Pulmonary artery endothelial cell (primary cell): ENCODE measurements at regions not wholly inside any gene's neighbourhood (a gene's known extent, or its start where the extent isn't known, plus 50 kb on each side); places are given as distances from the start of the nearest gene placed in this dataset.

Experiments
- DNase-seq: peaks from one replicate; pipeline ENCODE4 v3.0.0-alpha.2; 2011; ENCODE audit warnings: low read depth, low spot score

DNA sequence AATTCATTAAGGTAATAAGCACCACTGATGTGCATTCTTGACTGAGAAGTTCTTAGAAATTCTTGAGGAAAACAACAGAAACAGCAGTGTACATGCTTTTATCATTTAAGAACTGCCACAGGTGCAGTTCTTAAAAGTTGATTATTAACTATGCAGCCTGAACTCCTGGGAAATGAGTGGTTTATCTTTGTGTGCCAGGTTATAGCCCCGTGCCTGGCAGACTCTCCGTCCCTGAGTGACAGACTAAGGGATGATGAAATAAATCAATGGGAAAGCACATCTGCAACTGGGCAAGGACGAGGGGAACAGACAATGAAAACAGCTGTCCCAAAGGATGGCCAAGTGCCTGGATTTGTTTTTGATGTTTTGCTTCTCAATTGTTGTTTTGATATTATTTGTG is 84.4 kb upstream of the SPATA13 start:
- no peak for DNase-seq

- DNase-seq = no peak
Observed at GRCh38 chr13:24076636-24077035, 83.9 kb upstream of the SPATA13 start.

- no peak for DNase-seq
Observed at GRCh38 chr13:24080134-24080533, 80.4 kb upstream of the SPATA13 start.

DNA sequence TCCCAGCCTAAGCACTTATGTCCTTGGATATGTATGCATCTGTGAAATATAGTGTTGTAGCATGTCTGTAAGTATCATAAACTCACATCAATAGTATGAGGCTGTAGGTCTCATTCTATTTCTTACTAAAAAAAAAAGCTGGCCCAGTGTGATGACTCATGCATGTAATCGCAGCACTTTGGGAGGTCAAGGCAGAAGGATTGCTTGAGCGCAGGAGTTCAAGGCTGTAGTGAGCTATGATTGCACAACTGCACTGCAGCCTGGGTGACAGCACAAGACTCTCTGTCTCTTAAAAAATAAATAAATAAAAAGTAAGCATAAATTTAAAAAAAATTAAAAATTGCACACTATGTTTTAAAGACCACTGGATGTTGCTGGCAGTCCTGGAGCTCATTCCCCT is 79.1 kb upstream of the SPATA13 start:
- no peak for DNase-seq

- no peak for DNase-seq
Observed at GRCh38 chr13:24083141-24083540, 77.4 kb upstream of the SPATA13 start.

GRCh38 chr13:24083722-24084421 is 76.6 kb upstream of the SPATA13 start:
- no peak for DNase-seq

DNA sequence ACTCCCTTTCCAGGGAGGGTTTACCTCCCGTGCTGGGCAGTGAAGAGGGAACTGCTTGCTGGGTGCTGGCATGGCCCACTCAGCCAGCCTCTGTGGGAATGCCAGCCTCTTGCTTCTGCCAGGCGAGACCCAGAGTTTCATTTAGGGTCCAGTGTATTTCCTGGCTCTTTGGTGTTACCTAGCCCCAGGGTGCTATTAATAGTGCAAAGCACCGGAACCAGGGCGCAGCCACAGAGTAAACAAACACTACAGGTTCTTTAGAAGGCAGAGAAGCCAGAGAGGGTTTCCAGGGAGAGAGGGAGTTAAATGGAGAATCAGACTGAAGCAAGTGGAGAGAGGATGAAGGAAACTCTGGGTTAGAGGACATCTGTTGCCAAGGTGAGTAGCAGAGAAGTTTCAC is 74.9 kb upstream of the SPATA13 start:
- no peak for DNase-seq

DNA sequence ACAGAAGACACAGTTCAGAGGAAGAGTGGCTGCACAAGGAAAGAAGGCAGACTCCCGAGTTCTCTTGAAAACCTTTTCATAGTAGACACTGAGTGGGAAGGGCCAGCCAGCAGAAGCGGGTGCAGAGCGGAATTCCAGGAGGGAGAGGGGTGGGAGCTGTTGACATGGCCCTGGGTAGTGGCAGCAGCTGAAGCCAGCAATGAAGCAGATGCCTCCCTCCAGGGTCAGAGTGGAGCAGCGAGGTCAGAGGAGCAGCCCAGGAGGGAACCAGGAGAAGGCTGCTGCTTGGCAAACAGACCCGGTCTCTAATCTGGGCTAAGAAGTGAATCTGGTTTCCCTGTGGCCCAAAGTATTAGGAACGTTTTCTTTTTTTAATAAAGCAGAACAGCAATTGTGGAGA is 73.9 kb upstream of the SPATA13 start:
- no peak for DNase-seq

DNA sequence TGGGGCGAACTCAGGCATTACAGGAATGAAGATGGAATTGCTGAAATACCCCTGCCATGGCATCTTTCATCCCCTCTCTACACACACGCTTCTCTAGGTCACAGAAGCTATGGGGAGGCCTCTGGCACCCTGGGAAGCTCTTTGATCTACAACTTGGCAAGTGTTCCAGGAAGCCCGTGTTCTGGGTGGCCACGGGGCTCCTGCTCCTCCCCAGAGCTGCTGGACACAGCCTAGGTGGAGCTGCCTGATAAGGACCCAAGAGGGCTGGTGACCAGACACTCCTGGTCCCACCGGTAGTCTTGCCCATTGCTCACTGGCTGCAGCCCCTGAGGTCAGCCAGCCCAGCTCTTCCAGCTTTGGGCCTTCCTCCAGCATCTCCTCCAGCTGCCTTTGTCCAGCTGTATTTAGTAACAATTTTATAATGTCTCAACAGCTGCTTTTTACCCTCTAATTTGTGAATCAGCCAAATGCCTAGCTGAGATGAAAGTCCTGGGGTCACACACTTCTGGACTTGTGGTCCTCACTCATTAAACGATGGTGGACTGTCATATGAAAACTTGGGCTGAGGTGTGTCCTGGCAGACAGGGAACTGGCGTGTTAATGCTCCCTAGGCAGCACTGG is 72.8 kb upstream of the SPATA13 start:
- no peak for DNase-seq

GRCh38 chr13:24090049-24090448 is 70.5 kb upstream of the SPATA13 start:
- no peak for DNase-seq

- no peak for DNase-seq
Observed at GRCh38 chr13:24091080-24091479, 69.4 kb upstream of the SPATA13 start.

GRCh38 chr13:24092108-24092507 is 68.4 kb upstream of the SPATA13 start:
- no peak for DNase-seq

- no peak for DNase-seq
Observed at GRCh38 chr13:24093047-24093446, 67.5 kb upstream of the SPATA13 start.

- DNase-seq = no peak
Observed at GRCh38 chr13:24096659-24097058, 63.9 kb upstream of the SPATA13 start.

GRCh38 chr13:24097064-24097463 is 63.5 kb upstream of the SPATA13 start:
- no peak for DNase-seq

- DNase-seq = no peak
Observed at GRCh38 chr13:24097667-24098066, 62.9 kb upstream of the SPATA13 start.

GRCh38 chr13:24099490-24099889 is 61.0 kb upstream of the SPATA13 start:
- DNase-seq = no peak

DNA sequence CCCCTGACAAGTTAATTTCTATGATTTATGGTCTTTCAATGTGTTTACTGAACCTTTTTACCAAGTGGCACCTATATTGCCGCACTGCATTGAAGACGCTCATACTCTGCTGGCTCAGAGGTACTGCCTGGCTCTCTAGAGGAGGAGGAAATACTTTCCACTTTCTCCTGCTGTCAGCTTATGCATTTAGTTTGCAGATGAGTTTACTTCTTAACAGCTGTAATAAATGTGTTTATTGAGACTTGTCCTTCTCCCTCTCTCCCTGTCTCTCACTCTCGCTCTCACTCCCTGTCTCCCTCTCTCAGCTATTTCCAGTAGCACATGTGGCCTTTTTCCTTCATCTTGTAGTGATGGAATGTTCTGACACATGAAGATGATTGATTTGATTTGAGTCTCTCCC is 60.3 kb upstream of the SPATA13 start:
- no peak for DNase-seq

DNA sequence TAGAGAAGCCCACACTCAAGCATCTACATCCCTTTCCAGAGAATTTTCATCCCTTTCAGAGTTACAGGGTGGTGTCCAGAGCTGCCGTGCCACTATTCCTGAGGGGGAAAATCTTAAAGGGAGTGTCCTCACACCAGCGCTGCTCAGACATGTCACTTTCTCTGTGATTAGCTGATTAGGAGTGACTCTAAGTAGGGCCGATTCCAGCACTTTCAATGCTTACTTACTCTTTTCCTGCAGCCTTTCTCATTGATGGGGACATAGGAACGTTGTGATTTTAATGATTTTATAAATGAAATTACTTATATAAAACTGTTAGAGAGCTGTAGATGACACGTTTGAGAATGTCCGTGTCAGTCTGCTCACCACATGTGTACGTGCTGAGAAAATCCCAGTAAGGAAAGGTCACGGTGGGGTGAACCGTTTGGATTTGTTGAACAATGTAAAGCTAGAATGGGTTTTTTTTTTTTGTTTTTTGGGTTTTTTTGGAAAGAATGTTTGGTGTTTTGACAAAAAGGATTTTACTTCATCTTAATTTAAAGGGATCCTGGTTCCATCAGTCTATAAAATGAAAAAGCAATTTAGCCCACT is 56.6 kb upstream of the SPATA13 start:
- DNase-seq = no peak

DNA sequence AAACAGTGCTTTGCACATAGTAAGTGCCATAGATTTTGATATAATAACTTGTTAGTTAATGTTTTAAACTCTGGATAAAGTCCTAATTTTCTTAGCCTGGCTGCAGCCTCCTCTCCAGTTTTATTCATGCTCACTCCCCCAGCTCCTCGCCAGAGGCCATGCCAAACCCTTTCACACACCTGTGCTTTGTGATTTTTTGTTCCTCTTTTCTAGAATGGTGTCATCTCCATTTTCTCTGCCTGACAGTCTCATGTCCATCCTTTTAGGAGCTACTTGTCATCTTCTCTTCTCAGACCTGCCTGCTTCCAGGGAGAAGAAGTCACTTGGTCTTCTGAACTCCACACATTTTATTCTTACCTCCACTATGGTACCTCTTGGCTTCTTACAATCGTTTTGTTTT is 55.8 kb upstream of the SPATA13 start:
- no peak for DNase-seq

- no peak for DNase-seq
Observed at GRCh38 chr13:24106429-24106828, 54.1 kb upstream of the SPATA13 start.

DNA sequence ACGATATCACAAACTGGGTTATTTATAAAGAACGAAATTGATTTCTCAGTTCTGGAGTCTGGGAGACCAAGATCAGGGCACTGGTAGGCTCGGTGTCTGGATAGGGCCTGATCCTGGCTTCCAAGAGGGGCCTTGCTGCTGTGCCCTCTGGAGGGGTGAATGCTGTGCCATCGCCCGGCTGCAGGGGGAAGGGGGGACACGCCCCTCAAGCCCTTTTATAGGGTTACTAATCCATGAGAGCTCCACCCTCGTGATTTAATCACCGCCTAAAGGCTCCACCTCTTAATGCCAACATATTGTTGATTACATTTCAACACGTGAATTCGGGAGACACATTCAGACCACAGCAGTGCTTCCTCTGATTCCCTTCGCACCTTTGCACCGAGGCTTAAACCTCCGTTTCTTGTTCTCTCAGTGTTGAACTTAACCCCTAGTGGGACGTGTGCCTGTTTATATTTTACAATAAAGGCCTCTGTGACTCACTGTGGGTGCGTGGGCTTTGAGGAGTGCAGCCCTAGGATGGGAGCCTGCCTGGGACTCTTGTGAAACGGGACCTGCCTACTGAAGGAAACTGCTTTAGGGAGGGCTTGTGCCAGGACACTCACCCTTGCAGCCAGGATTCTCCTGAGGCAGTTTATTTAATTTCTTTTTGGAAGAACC is 52.4 kb upstream of the SPATA13 start:
- DNase-seq = no peak

GRCh38 chr13:24108615-24108965 is 51.9 kb upstream of the SPATA13 start:
- no peak for DNase-seq
